PC-9 (cell line): ENCODE measurements at regions not wholly inside any gene's neighbourhood (a gene's known extent, or its start where the extent isn't known, plus 50 kb on each side); places are given as distances from the start of the nearest gene placed in this dataset.

ENCODE experiments used
- BruUV-seq: library from RNA; stranded (reverse); fragments of 400-500 nt; replicated peaks from 2 replicates; lab custom pipeline; 2021; lab: Mats Ljungman, UMichigan
- CTCF ChIA-PET: fragments of 300-600 bp; sonication (Branson Sonifier 250); formaldehyde crosslinking; loops from one replicate; lab custom pipeline; 2022; ENCODE audit warnings: antibody characterized with exemption; lab: Charles Lee
- POLR2A ChIA-PET: fragments of 300-600 bp; sonication (Branson Sonifier 250); formaldehyde crosslinking; loops from one replicate; lab custom pipeline; 2022; ENCODE audit warnings: antibody characterized with exemption; ENCODE audit not compliant: unreplicated experiment; lab: Charles Lee
- DNase-seq, 2 experiments: peaks; one replicate each; pipeline versions ENCODE4 v3.0.0 to v3.0.0-alpha.2; 2015 to 2022; ENCODE audit warnings: mixed read lengths in 1 of 2
- H2AFZ ChIP-seq: fragments of 200-600 bp; sonication (generic); 2 replicates; pipeline ENCODE4 v1.8.1; 2017; ENCODE audit warnings: antibody characterized with exemption
- H3F3A ChIP-seq: fragments of 200-600 bp; sonication (generic); 2 replicates; pipeline ENCODE4 v1.8.1; 2017; ENCODE audit warnings: antibody characterized with exemption, mild to moderate bottlenecking, low read depth; ENCODE audit not compliant: insufficient read depth
- H3K27ac ChIP-seq: fragments of 200-600 bp; sonication (generic); 2 replicates; pipeline ENCODE4 v1.6.1; 2016; ENCODE audit warnings: mixed run types
- H3K27me3 ChIP-seq: fragments of 200-600 bp; sonication (generic); 2 replicates; pipeline ENCODE4 v1.6.1; 2016; ENCODE audit warnings: low read depth, mixed run types; ENCODE audit not compliant: insufficient read depth
- H3K36me3 ChIP-seq: fragments of 200-600 bp; sonication (generic); 2 replicates; pipeline ENCODE4 v1.6.1; 2016; ENCODE audit warnings: low read depth, mixed run types
- H3K4me1 ChIP-seq: fragments of 200-600 bp; sonication (generic); replicated peaks from 2 replicates; pipeline ENCODE4 v1.6.1; 2016; ENCODE audit warnings: mixed run types; ENCODE audit not compliant: insufficient read depth
- H3K4me2 ChIP-seq: fragments of 200-600 bp; sonication (generic); 2 replicates; pipeline ENCODE4 v1.6.1; 2017; ENCODE audit warnings: mixed run types
- H3K4me3 ChIP-seq: fragments of 200-600 bp; sonication (generic); 2 replicates; pipeline ENCODE4 v1.6.1; 2016; ENCODE audit warnings: mixed run types
- H3K79me2 ChIP-seq: fragments of 200-600 bp; sonication (generic); 2 replicates; pipeline ENCODE4 v1.6.1; 2017; ENCODE audit warnings: low read depth, mixed run types
- H3K9me2 ChIP-seq: fragments of 200-600 bp; sonication (generic); 2 replicates; pipeline ENCODE4 v1.8.1; 2017; ENCODE audit warnings: mild to moderate bottlenecking; ENCODE audit not compliant: insufficient read depth
- H3K9me3 ChIP-seq: fragments of 200-600 bp; sonication (generic); 2 replicates; pipeline ENCODE4 v1.8.1; 2016; ENCODE audit warnings: low read depth; ENCODE audit not compliant: insufficient read depth
- H4K20me1 ChIP-seq: fragments of 200-600 bp; sonication (generic); 2 replicates; pipeline ENCODE4 v1.8.1; 2017; ENCODE audit not compliant: insufficient read depth
- CTCF ChIP-seq: fragments of 200-600 bp; sonication (generic); conservative IDR thresholded peaks from 2 replicates; pipeline ENCODE4 v1.6.1; 2017; ENCODE audit warnings: mixed run types, antibody characterized with exemption, mild to moderate bottlenecking, moderate library complexity
- EZH2 ChIP-seq: fragments of 200-600 bp; sonication (generic); IDR thresholded peaks from 2 replicates; pipeline ENCODE4 v1.8.0; 2017; ENCODE audit warnings: antibody characterized with exemption, low read depth
- intact Hi-C: fragments of 100-400 bp; cut with micrococcal nuclease; formaldehyde crosslinking; loops from one replicate; pipeline ENCODE4 v1.10.0; 2022; ENCODE audit not compliant: unreplicated experiment

GRCh38 chr1:82348487-82348886 is 547.8 kb downstream of the ADGRL2 start:
- BruUV-seq, result no TSS peak
- Histone ChIP-seq H3K27ac (no peak overlapping the region), H3K4me3 (no peak overlapping the region), H3K9me3 (no peaks in the 10 kb centered on the region), H3K79me2 (no peaks in the 10 kb centered on the region), H3K4me2 (no peak overlapping the region), H3K27me3 (no peaks in the 10 kb centered on the region), H3K4me1 (no peaks in the 10 kb centered on the region), H2AFZ (no peak overlapping the region), H4K20me1 (no peaks in the 10 kb centered on the region), H3K9me2 (no peaks in the 10 kb centered on the region), H3K36me3 (no peaks in the 10 kb centered on the region), H3F3A (no peaks in the 10 kb centered on the region)
- ChIA-PET CTCF (no interaction called here), POLR2A (no interaction called here)
- DNase-seq, result no peak
- intact Hi-C loops, result no loop called here
- TF ChIP-seq EZH2 (no peak), CTCF (no peak)

GRCh38 chr1:82346141-82346540 is 545.4 kb downstream of the ADGRL2 start:
- POLR2A ChIA-PET, result no interaction called here
- H3F3A ChIP-seq, result no peaks in the 10 kb centered on the region
- H3K36me3 ChIP-seq, result no peaks in the 10 kb centered on the region
- intact Hi-C loops, result no loop called here
- DNase-seq, result no peak
- H3K79me2 ChIP-seq, result no peaks in the 10 kb centered on the region
- CTCF ChIA-PET, result no interaction called here
- H3K4me3 ChIP-seq, result no peak overlapping the region
- H3K4me1 ChIP-seq, result no peaks in the 10 kb centered on the region
- no peak overlapping the region for H2AFZ ChIP-seq
- no peak overlapping the region for H3K4me2 ChIP-seq
- no TSS peak for BruUV-seq
- TF ChIP-seq EZH2, result no peak
- TF ChIP-seq CTCF, result no peak
- no peak overlapping the region for H3K27ac ChIP-seq
- no peaks in the 10 kb centered on the region for H3K9me3 ChIP-seq
- H3K27me3 ChIP-seq, result no peaks in the 10 kb centered on the region
- no peaks in the 10 kb centered on the region for H3K9me2 ChIP-seq
- no peaks in the 10 kb centered on the region for H4K20me1 ChIP-seq

- no peak for TF ChIP-seq CTCF
- TF ChIP-seq EZH2, result no peak
- Histone ChIP-seq H3K4me1 (no peaks in the 10 kb centered on the region), H3F3A (no peaks in the 10 kb centered on the region), H3K27ac (no peak overlapping the region), H3K9me2 (no peaks in the 10 kb centered on the region), H3K27me3 (no peaks in the 10 kb centered on the region), H3K4me2 (no peak overlapping the region), H2AFZ (no peak overlapping the region), H3K9me3 (no peaks in the 10 kb centered on the region), H3K36me3 (no peaks in the 10 kb centered on the region), H3K79me2 (no peaks in the 10 kb centered on the region), H4K20me1 (no peaks in the 10 kb centered on the region), H3K4me3 (no peak overlapping the region)
- DNase-seq, result no peak
- ChIA-PET CTCF (no interaction called here), POLR2A (no interaction called here)
- BruUV-seq, result no TSS peak
- intact Hi-C loops, result no loop called here
Measured at GRCh38 chr1:82343381-82343780, 542.6 kb downstream of the ADGRL2 start.
